Lung (tissue), 11 donors: ENCODE measurements at regions not wholly inside any gene's neighbourhood (a gene's known extent, or its start where the extent isn't known, plus 50 kb on each side); places are given as distances from the start of the nearest gene placed in this dataset.

Source experiments
- ATAC-seq: fragments of 200-7000 bp; cut with Tn5 transposase; one replicate; pipeline ENCODE4 v1.9.1; 2020; ENCODE audit warnings: moderate number of reproducible peaks; ENCODE audit not compliant: insufficient read depth, low FRiP score
- DNase-seq, 3 donors: peaks; one replicate each; pipeline ENCODE4 v3.0.0-alpha.2; 2013 to 2017
- H3K27ac ChIP-seq, 2 donors: one replicate each; pipeline ENCODE4 v1.5.1; 2013; ENCODE audit warnings: mild to moderate bottlenecking in 2 of 2, moderate library complexity in 2 of 2, control low read depth in 1 of 2, inconsistent platforms in 1 of 2, low read depth in 1 of 2, low read length in 1 of 2
- H3K27me3 ChIP-seq, 3 donors: one replicate each; pipeline ENCODE4 v1.5.1; 2013; ENCODE audit warnings: low read length in 2 of 3; ENCODE audit not compliant: control insufficient read depth in 3 of 3, insufficient read depth in 3 of 3
- H3K36me3 ChIP-seq, 4 donors: one replicate each; pipeline ENCODE4 v1.5.1; 2013; ENCODE audit warnings: low read length in 4 of 4, mild to moderate bottlenecking in 1 of 4, moderate library complexity in 1 of 4; ENCODE audit not compliant: control insufficient read depth in 4 of 4, insufficient read depth in 4 of 4
- H3K4me1 ChIP-seq, 5 donors: one replicate each; pipeline ENCODE4 v1.5.1; 2013; ENCODE audit warnings: low read length in 5 of 5, mild to moderate bottlenecking in 2 of 5, moderate library complexity in 1 of 5; ENCODE audit not compliant: control insufficient read depth in 5 of 5, insufficient read depth in 5 of 5
- H3K4me3 ChIP-seq: one replicate; pipeline ENCODE4 v1.5.1; 2013; ENCODE audit warnings: mild to moderate bottlenecking, control low read depth, moderate library complexity
- H3K9ac ChIP-seq, 2 donors: one replicate each; pipeline ENCODE4 v1.5.1; 2013; ENCODE audit warnings: low read length in 2 of 2, control low read depth in 1 of 2; ENCODE audit not compliant: insufficient read depth in 1 of 2
- H3K9me3 ChIP-seq, 4 donors: one replicate each; pipeline ENCODE4 v1.5.1; 2013; ENCODE audit warnings: low read length in 3 of 4, mild to moderate bottlenecking in 1 of 4, moderate library complexity in 1 of 4; ENCODE audit not compliant: control insufficient read depth in 4 of 4, insufficient read depth in 3 of 4
- CTCF ChIP-seq: IDR thresholded peaks from 2 replicates; pipeline ENCODE4 v1.5.1; 2012; ENCODE audit warnings: mild to moderate bottlenecking; ENCODE audit errors: control extremely low read depth, extremely low read depth
- WGBS, 2 donors: extraction: QIAGEN DNeasy Blood & Tissue Kit; methylation state at CpG; one replicate each; pipeline ENCODE4 v1.1.7; 2013; 5-methylcytosine and 5-hydroxymethylcytosine counted together
- donor health status: control.
- donor health status: control.
- donor health status: Bipolar disorder and iron deficiency.
- donor health status: healthy.
- donor health status: DM: yes; HTN: yes; CAD: no.

GRCh38 chr11:33451364-33451763, 194.2 kb downstream of the HIPK3 start:
- Histone ChIP-seq H3K4me1 (no peaks in the 10 kb centered on the region), H3K36me3 (no peaks in the 10 kb centered on the region), H3K27ac (no peak overlapping the region), H3K27me3 (no peaks in the 10 kb centered on the region), H3K9me3 (peaks cover 0 to 3% (median 0%) of the 10 kb centered on the region in 4 donors), H3K9ac (no peak overlapping the region), H3K4me3 (no peak overlapping the region)
- TF ChIP-seq CTCF: no peak
- DNase-seq (no peak), ATAC-seq (no peak)
- WGBS, 2 donors: 47 to 80% methylated on average over 2 of the region's 2 CpGs

GRCh38 chr11:33449798-33450197, 192.6 kb downstream of the HIPK3 start:
- 70 to 85% methylated on average over 3 of the region's 3 CpGs for WGBS, 2 donors
- Histone ChIP-seq H3K4me3 (no peak overlapping the region), H3K27me3 (no peaks in the 10 kb centered on the region), H3K4me1 (no peaks in the 10 kb centered on the region), H3K9ac (no peak overlapping the region), H3K36me3 (no peaks in the 10 kb centered on the region), H3K27ac (no peak overlapping the region), H3K9me3 (peaks cover 0 to 3% (median 0%) of the 10 kb centered on the region in 4 donors)
- TF ChIP-seq CTCF: no peak
- ATAC-seq (no peak), DNase-seq (no peak)

GRCh38 chr11:33448461-33449130, 191.4 kb downstream of the HIPK3 start:
- ATAC-seq (no peak), DNase-seq (no peak)
- H3K36me3 ChIP-seq: no peaks in the 10 kb centered on the region
- H3K4me1 ChIP-seq: no peaks in the 10 kb centered on the region
- WGBS, 2 donors: 74 to 85% methylated on average over 5 of the region's 5 CpGs
- no peak overlapping the region for H3K9ac ChIP-seq
- H3K27me3 ChIP-seq: no peaks in the 10 kb centered on the region
- peaks cover 0 to 3% (median 0%) of the 10 kb centered on the region in 4 donors for H3K9me3 ChIP-seq
- H3K4me3 ChIP-seq: no peak overlapping the region
- H3K27ac ChIP-seq: no peak overlapping the region
- no peak for TF ChIP-seq CTCF

- H3K9ac ChIP-seq: no peak overlapping the region
- H3K36me3 ChIP-seq: no peaks in the 10 kb centered on the region
- no peak overlapping the region for H3K4me3 ChIP-seq
- no peaks in the 10 kb centered on the region for H3K4me1 ChIP-seq
- H3K27ac ChIP-seq: no peak overlapping the region
- 72 to 75% methylated on average over 1 of the region's 1 CpG for WGBS, 2 donors
- peaks cover 0 to 3% (median 0%) of the 10 kb centered on the region in 4 donors for H3K9me3 ChIP-seq
- peak in 1 of 3 donors; percentile 28 for DNase-seq
- no peak for TF ChIP-seq CTCF
- ATAC-seq: no peak
- no peaks in the 10 kb centered on the region for H3K27me3 ChIP-seq
Observed at GRCh38 chr11:33445761-33446161, 188.6 kb downstream of the HIPK3 start.
